SK-N-SH (cell line): ENCODE measurements at regions not wholly inside any gene's neighbourhood (a gene's known extent, or its start where the extent isn't known, plus 50 kb on each side); places are given as distances from the start of the nearest gene placed in this dataset.

Experiments
- CTCF ChIA-PET: fragments of 300-600, 350-600 bp; formaldehyde crosslinking; extraction: SDS; loops from one replicate; lab custom pipeline; 2021; lab: Yijun Ruan, JAX
- POLR2A ChIA-PET: fragments of 350-600 bp; sonication (Branson Sonifier 250); formaldehyde crosslinking; extraction: SDS; loops from one replicate; lab custom pipeline; 2020; ENCODE audit warnings: antibody characterized with exemption, inconsistent platforms; lab: Yijun Ruan, JAX
- DNase-seq: peaks from one replicate; pipeline ENCODE4 v3.0.0; 2012
- H2AFZ ChIP-seq: fragments of 200-600 bp; sonication (generic); 2 replicates; pipeline ENCODE4 v1.8.1; 2016; ENCODE audit warnings: antibody characterized with exemption, mild to moderate bottlenecking, low read depth
- H3F3A ChIP-seq: fragments of 200-600 bp; sonication (generic); replicated peaks from 2 replicates; pipeline ENCODE3; 2016; ENCODE audit warnings: antibody characterized with exemption, mild to moderate bottlenecking; ENCODE audit not compliant: insufficient read depth
- H3K27ac ChIP-seq, 2 experiments: fragments of 200-500 bp in 1 of 2; fragments of 200-600 bp in 1 of 2; sonication (Bioruptor generic) in 1 of 2; sonication (generic), shearing (Covaris generic) in 1 of 2; 2 replicates each; pipeline versions ENCODE4 v1.5.1 to v1.6.1; 2014 to 2016; ENCODE audit warnings: low read depth in 2 of 2, inconsistent platforms in 1 of 2, low read length in 1 of 2, mild to moderate bottlenecking in 1 of 2, mixed read lengths in 1 of 2
- H3K27me3 ChIP-seq: fragments of 200-600 bp; sonication (generic), shearing (Covaris generic); 2 replicates; pipeline ENCODE4 v1.6.1; 2016; ENCODE audit warnings: mixed run types; ENCODE audit not compliant: insufficient read depth
- H3K36me3 ChIP-seq, 2 experiments: fragments of 200-500 bp in 1 of 2; fragments of 200-600 bp in 1 of 2; sonication (Bioruptor generic) in 1 of 2; sonication (generic) in 1 of 2; replicated peaks in 1 of 2; 2 replicates each; pipeline versions ENCODE3 to v1.5.1; 2014 to 2016; ENCODE audit warnings: low read length in 1 of 2, mild to moderate bottlenecking in 1 of 2; ENCODE audit not compliant: insufficient read depth in 2 of 2, control insufficient read depth in 1 of 2
- H3K4me1 ChIP-seq, 2 experiments: fragments of 200-500 bp in 1 of 2; fragments of 200-600 bp in 1 of 2; sonication (Bioruptor generic) in 1 of 2; sonication (generic), shearing (Covaris generic) in 1 of 2; 2 replicates each; pipeline versions ENCODE4 v1.5.1 to v1.6.1; 2014 to 2016; ENCODE audit warnings: low read depth in 1 of 2, low read length in 1 of 2, mixed run types in 1 of 2; ENCODE audit not compliant: insufficient read depth in 2 of 2, control insufficient read depth in 1 of 2
- H3K4me2 ChIP-seq: fragments of 200-600 bp; sonication (generic), shearing (Covaris generic); 2 replicates; pipeline ENCODE4 v1.6.1; 2017; ENCODE audit warnings: mixed run types
- H3K4me3 ChIP-seq, 2 experiments: fragments of 200-500 bp in 1 of 2; fragments of 200-600 bp in 1 of 2; sonication (Bioruptor generic) in 1 of 2; sonication (generic), shearing (Covaris generic) in 1 of 2; 2 replicates each; pipeline versions ENCODE4 v1.5.1 to v1.8.1; 2014 to 2016; ENCODE audit warnings: low read depth in 2 of 2, inconsistent platforms in 1 of 2, low read length in 1 of 2, mild to moderate bottlenecking in 1 of 2, mixed read lengths in 1 of 2, moderate library complexity in 1 of 2
- H3K79me2 ChIP-seq: fragments of 200-600 bp; sonication (generic); 2 replicates; pipeline ENCODE4 v1.8.1; 2017; ENCODE audit warnings: mild to moderate bottlenecking; ENCODE audit not compliant: insufficient read depth
- H3K9ac ChIP-seq: fragments of 200-600 bp; sonication (generic); 2 replicates; pipeline ENCODE4 v1.6.1; 2017; ENCODE audit warnings: mixed run types
- H3K9me2 ChIP-seq: fragments of 200-600 bp; sonication (generic); 2 replicates; pipeline ENCODE4 v1.6.1; 2017; ENCODE audit warnings: mixed run types
- H3K9me3 ChIP-seq: fragments of 200-600 bp; sonication (generic); 2 replicates; pipeline ENCODE4 v1.6.1; 2017; ENCODE audit warnings: mixed run types, mild to moderate bottlenecking, moderate library complexity
- H4K20me1 ChIP-seq: fragments of 200-600 bp; sonication (generic); 2 replicates; pipeline ENCODE4 v1.6.1; 2017; ENCODE audit warnings: mild to moderate bottlenecking, mixed run types; ENCODE audit not compliant: insufficient read depth
- CHD2 ChIP-seq: fragments of 150-350 bp; IDR thresholded peaks from 2 replicates; pipeline ENCODE4 v1.6.1; 2018; ENCODE audit warnings: low read length; ENCODE audit not compliant: partially characterized antibody
- MEF2A ChIP-seq: IDR thresholded peaks from 2 replicates; pipeline ENCODE4 v1.4.0; 2012; ENCODE audit warnings: low read depth, borderline replicate concordance
- SIN3A ChIP-seq: IDR thresholded peaks from 2 replicates; pipeline ENCODE4 v1.6.1; 2012; ENCODE audit warnings: low read depth, mild to moderate bottlenecking, low read length, moderate library complexity, borderline replicate concordance
- TAF1 ChIP-seq: IDR thresholded peaks from 2 replicates; pipeline ENCODE4 v1.6.1; 2012; ENCODE audit warnings: low read depth, mild to moderate bottlenecking, low read length, moderate library complexity, borderline replicate concordance
- TEAD4 ChIP-seq: IDR thresholded peaks from 2 replicates; pipeline ENCODE4 v1.4.0; 2012; ENCODE audit warnings: mild to moderate bottlenecking, borderline replicate concordance; ENCODE audit not compliant: insufficient read depth
- WGBS: methylation state at CpG from one replicate; pipeline ENCODE4 v1.1.6; 2017; ENCODE audit warnings: low lambda C conversion rate; 5-methylcytosine and 5-hydroxymethylcytosine counted together
- TF ChIP-seq, protein P1 (sequence below): IDR thresholded peaks from 2 replicates; pipeline ENCODE4 v1.4.0; 2012; ENCODE audit warnings: low read depth, borderline replicate concordance

DNA sequence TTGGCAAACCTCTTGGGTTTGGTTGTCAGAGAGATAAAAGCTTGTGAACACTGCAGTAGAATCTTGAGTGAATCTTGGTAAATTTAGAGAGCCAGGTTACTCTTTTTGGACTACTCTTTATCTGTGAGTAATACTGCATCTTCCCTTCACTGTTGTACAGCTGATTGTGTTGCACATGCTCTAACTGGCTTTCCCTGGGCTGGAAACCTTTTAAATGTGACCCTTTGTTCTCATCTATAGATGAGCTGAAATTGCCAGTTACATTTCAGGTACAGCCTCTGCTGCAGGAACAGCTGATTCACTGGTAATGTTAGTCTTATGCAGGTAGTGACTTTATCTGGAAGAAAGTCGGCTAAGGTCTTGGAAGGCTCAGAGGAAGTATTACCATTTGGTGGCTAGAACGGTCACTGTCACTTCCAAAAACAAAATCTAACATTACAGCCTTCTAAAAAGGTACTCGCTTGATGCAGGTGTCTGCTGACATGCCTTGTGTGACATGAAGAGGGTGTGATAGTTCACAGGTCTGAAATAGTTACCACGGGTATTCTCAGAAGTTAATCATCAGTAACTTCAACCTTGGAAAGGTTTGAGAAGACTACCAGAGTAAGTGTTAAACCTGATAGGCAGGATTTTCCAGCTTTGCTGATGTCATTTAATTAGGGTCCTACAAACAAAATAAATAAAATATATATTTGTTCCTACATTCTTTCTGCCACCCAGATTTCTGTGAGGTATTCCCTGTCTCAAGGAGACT lies 851.1 kb downstream of the SLC4A3 start (continued):
- no peak for TF ChIP-seq MEF2A

DNA sequence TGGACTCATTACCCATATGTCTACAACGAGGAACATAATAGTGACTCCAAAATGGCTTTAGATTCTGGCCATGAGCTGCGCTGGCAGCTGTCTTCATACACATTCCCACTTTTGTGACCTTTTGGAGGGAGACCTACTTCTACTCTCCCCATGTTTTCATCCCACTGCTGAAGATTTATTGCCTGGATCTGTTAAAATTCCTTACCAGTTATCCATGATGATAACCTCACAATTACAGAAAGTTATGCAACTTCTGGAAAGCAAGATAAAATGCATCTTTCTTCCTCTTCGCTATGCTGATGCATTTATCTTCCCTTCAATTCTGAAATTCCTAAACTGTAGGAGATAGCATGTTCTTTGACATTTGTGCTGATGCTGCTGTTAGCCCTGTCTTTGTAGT lies 855.3 kb downstream of the SLC4A3 start:
- WGBS = 23% methylated on average over 3 of the region's 3 CpGs
- no peaks in the 10 kb centered on the region for H3K9me3 ChIP-seq
- no peak overlapping the region for H3K27ac ChIP-seq
- H3K4me3 ChIP-seq = no peak overlapping the region
- H4K20me1 ChIP-seq = no peaks in the 10 kb centered on the region
- no peaks in the 10 kb centered on the region for H3K36me3 ChIP-seq
- ChIA-PET CTCF (no interaction called here), POLR2A (no interaction called here)
- no peaks in the 10 kb centered on the region for H3F3A ChIP-seq
- H3K4me1 ChIP-seq = no peaks in the 10 kb centered on the region
- no peak overlapping the region for H3K9ac ChIP-seq
- TF ChIP-seq TAF1 = no peak
- no peak overlapping the region for H2AFZ ChIP-seq
- no peak overlapping the region for H3K4me2 ChIP-seq
- H3K27me3 ChIP-seq = no peaks in the 10 kb centered on the region
- no peak for DNase-seq
- no peaks in the 10 kb centered on the region for H3K9me2 ChIP-seq
- H3K79me2 ChIP-seq = no peaks in the 10 kb centered on the region

DNA sequence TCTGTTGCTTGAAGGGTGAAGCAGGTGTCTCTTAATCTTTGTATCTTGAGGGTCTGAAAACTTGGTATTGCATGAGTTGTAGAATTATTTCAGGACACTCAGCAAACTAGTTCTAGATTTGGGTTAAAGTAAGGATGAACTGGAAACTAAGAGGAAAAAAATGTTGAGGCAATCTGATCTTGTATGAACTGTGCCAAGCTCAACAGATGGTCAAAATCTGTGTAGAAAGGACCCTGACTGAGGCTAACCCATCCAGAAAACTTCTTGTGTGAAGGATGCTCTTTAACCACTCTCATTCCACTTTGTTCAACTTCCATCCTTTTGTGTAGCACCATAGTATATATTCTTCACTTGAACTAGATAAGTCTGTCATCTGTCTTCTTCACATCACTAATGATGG lies 861.7 kb downstream of the SLC4A3 start:
- H3F3A ChIP-seq = no peaks in the 10 kb centered on the region
- H2AFZ ChIP-seq = no peak overlapping the region
- no peaks in the 10 kb centered on the region for H3K79me2 ChIP-seq
- no peak overlapping the region for H3K4me3 ChIP-seq
- CTCF ChIA-PET = no interaction called here
- H3K4me1 ChIP-seq = no peaks in the 10 kb centered on the region
- DNase-seq = no peak
- no peaks in the 10 kb centered on the region for H3K9me2 ChIP-seq
- no peak overlapping the region for H3K9ac ChIP-seq
- no peaks in the 10 kb centered on the region for H3K9me3 ChIP-seq
- no peaks in the 10 kb centered on the region for H4K20me1 ChIP-seq
- no peak overlapping the region for H3K27ac ChIP-seq
- no peak overlapping the region for H3K4me2 ChIP-seq
- no peaks in the 10 kb centered on the region for H3K27me3 ChIP-seq
- TF ChIP-seq CHD2 = no peak
- no peaks in the 10 kb centered on the region for H3K36me3 ChIP-seq
- POLR2A ChIA-PET = no interaction called here

DNA sequence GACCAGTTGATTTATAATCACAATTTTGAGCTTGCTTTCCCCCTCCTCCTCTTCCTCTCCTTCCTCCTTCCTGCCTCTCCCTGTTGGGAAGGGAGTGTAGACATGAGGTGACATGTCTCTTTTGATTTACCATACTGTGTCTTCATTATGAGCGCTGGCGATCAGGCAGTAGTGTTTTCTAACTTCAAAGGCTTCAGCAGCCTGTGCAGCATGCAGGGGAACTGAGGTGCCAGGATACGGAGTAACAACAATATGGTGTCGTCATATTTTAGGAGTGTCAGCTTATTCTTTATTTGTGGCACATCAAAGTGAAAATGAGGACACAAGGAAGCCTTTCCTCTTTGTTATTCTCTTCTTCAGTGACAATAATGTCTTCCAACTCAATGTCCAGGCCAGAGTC lies 864.2 kb downstream of the SLC4A3 start:
- H3K4me1 ChIP-seq = no peaks in the 10 kb centered on the region
- H3K4me2 ChIP-seq = no peak overlapping the region
- no peaks in the 10 kb centered on the region for H4K20me1 ChIP-seq
- TF ChIP-seq SIN3A (no peak), TEAD4 (no peak)
- TF ChIP-seq, protein P1, sequence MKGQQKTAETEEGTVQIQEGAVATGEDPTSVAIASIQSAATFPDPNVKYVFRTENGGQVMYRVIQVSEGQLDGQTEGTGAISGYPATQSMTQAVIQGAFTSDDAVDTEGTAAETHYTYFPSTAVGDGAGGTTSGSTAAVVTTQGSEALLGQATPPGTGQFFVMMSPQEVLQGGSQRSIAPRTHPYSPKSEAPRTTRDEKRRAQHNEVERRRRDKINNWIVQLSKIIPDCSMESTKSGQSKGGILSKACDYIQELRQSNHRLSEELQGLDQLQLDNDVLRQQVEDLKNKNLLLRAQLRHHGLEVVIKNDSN = no peak
- no peak overlapping the region for H3K9ac ChIP-seq
- H3K27me3 ChIP-seq = no peaks in the 10 kb centered on the region
- no peaks in the 10 kb centered on the region for H3K9me2 ChIP-seq
- no peak overlapping the region for H3K27ac ChIP-seq
- ChIA-PET POLR2A (no interaction called here), CTCF (no interaction called here)
- no peaks in the 10 kb centered on the region for H3F3A ChIP-seq
- no peaks in the 10 kb centered on the region for H3K36me3 ChIP-seq
- 29% methylated on average over 4 of the region's 4 CpGs for WGBS
- H3K4me3 ChIP-seq = no peak overlapping the region
- H2AFZ ChIP-seq = no peak overlapping the region; the same call in 1 of the 2 replicates
- no peaks in the 10 kb centered on the region for H3K79me2 ChIP-seq
- no peaks in the 10 kb centered on the region for H3K9me3 ChIP-seq
- DNase-seq = no peak
